H9 (cell line): ENCODE measurements at regions not wholly inside any gene's neighbourhood (a gene's known extent, or its start where the extent isn't known, plus 50 kb on each side); places are given as distances from the start of the nearest gene placed in this dataset.

Experiments
- DNase-seq: peaks from one replicate; pipeline ENCODE4 v3.0.0-alpha.2; 2017
- H2AFZ ChIP-seq: one replicate; pipeline ENCODE4 v1.6.1; 2013; ENCODE audit warnings: mild to moderate bottlenecking, low read length, control low read depth, moderate library complexity
- H2AK5ac ChIP-seq: 2 replicates; pipeline ENCODE4 v1.6.1; 2013; ENCODE audit warnings: low read length, control low read depth, mixed read lengths; ENCODE audit not compliant: insufficient read length
- H2BK120ac ChIP-seq: one replicate; pipeline ENCODE4 v1.6.1; 2013; ENCODE audit warnings: low read depth, mild to moderate bottlenecking, low read length, control low read depth, inconsistent platforms; ENCODE audit not compliant: poor library complexity, severe bottlenecking
- H2BK12ac ChIP-seq: 2 replicates; pipeline ENCODE4 v1.6.1; 2013; ENCODE audit warnings: low read length, control low read depth, mixed read lengths, low read depth; ENCODE audit not compliant: insufficient read length
- H2BK15ac ChIP-seq: 2 replicates; pipeline ENCODE4 v1.6.1; 2013; ENCODE audit warnings: low read depth, low read length, control low read depth
- H2BK20ac ChIP-seq: one replicate; pipeline ENCODE4 v1.6.1; 2013; ENCODE audit warnings: low read depth, mild to moderate bottlenecking, low read length, control low read depth, inconsistent platforms; ENCODE audit not compliant: poor library complexity, severe bottlenecking
- H2BK5ac ChIP-seq: 2 replicates; pipeline ENCODE4 v1.6.1; 2013; ENCODE audit warnings: low read length, control low read depth, mixed read lengths; ENCODE audit not compliant: insufficient read length
- H3K14ac ChIP-seq: 2 replicates; pipeline ENCODE4 v1.6.1; 2013; ENCODE audit warnings: low read length, control low read depth; ENCODE audit not compliant: insufficient read depth
- H3K18ac ChIP-seq: 2 replicates; pipeline ENCODE4 v1.6.1; 2013; ENCODE audit warnings: low read depth, mild to moderate bottlenecking, mixed read lengths, low read length, control low read depth; ENCODE audit not compliant: insufficient read length
- H3K23ac ChIP-seq: 2 replicates; pipeline ENCODE4 v1.6.1; 2013; ENCODE audit warnings: low read length, control low read depth, mixed read lengths, low read depth; ENCODE audit not compliant: insufficient read length
- H3K23me2 ChIP-seq: 2 replicates; pipeline ENCODE4 v1.6.1; 2013; ENCODE audit warnings: low read depth, mild to moderate bottlenecking, mixed read lengths, low read length, control low read depth; ENCODE audit not compliant: insufficient read length, poor library complexity, severe bottlenecking
- H3K27ac ChIP-seq: 2 replicates; pipeline ENCODE4 v1.5.1; 2013; ENCODE audit warnings: low read length, control low read depth, mixed read lengths, low read depth; ENCODE audit not compliant: insufficient read length
- H3K27me3 ChIP-seq: 2 replicates; pipeline ENCODE4 v1.6.1; 2013; ENCODE audit warnings: low read length, control low read depth, inconsistent platforms; ENCODE audit not compliant: insufficient read depth
- H3K4ac ChIP-seq: 2 replicates; pipeline ENCODE4 v1.6.1; 2013; ENCODE audit warnings: low read depth, mild to moderate bottlenecking, control low read depth, inconsistent platforms, low read length, moderate library complexity
- H3K4me1 ChIP-seq: 2 replicates; pipeline ENCODE4 v1.6.1; 2013; ENCODE audit warnings: low read length, control low read depth, inconsistent platforms; ENCODE audit not compliant: insufficient read depth
- H3K4me2 ChIP-seq: 2 replicates; pipeline ENCODE4 v1.6.1; 2013; ENCODE audit warnings: low read length, control low read depth, mixed read lengths; ENCODE audit not compliant: insufficient read length, insufficient read depth
- H3K56ac ChIP-seq: 2 replicates; pipeline ENCODE4 v1.6.1; 2013; ENCODE audit warnings: low read depth, mild to moderate bottlenecking, mixed read lengths, low read length, control low read depth; ENCODE audit not compliant: insufficient read length
- H3K79me1 ChIP-seq: 2 replicates; pipeline ENCODE4 v1.6.1; 2013; ENCODE audit warnings: low read depth, mild to moderate bottlenecking, moderate library complexity, low read length, control low read depth, inconsistent platforms; ENCODE audit not compliant: insufficient read depth, poor library complexity, severe bottlenecking
- H3K79me2 ChIP-seq: 2 replicates; pipeline ENCODE4 v1.6.1; 2013; ENCODE audit warnings: low read length, control low read depth, inconsistent platforms; ENCODE audit not compliant: insufficient read depth
- H3K9ac ChIP-seq: 2 replicates; pipeline ENCODE4 v1.6.1; 2013; ENCODE audit warnings: low read length, control low read depth, mixed read lengths; ENCODE audit not compliant: insufficient read length; ENCODE audit errors: extremely low read depth
- H3K9me3 ChIP-seq: one replicate; pipeline ENCODE4 v1.6.1; 2013; ENCODE audit warnings: low read depth, low read length, inconsistent platforms; ENCODE audit not compliant: control insufficient read depth
- H3T11ph ChIP-seq: one replicate; pipeline ENCODE4 v1.6.1; 2013; ENCODE audit warnings: mild to moderate bottlenecking, low read length, control low read depth, inconsistent platforms
- H4K20me1 ChIP-seq: one replicate; pipeline ENCODE4 v1.6.1; 2013; ENCODE audit not compliant: control insufficient read depth, insufficient read length, insufficient read depth
- H4K5ac ChIP-seq: 2 replicates; pipeline ENCODE4 v1.6.1; 2013; ENCODE audit warnings: low read depth, mild to moderate bottlenecking, mixed read lengths, low read length, control low read depth; ENCODE audit not compliant: insufficient read length
- H4K8ac ChIP-seq: replicated peaks from 2 replicates; pipeline ENCODE4 v1.6.1; 2013; ENCODE audit warnings: low read length, control low read depth, mixed read lengths, low read depth; ENCODE audit not compliant: insufficient read length
- H4K91ac ChIP-seq: 2 replicates; pipeline ENCODE4 v1.6.1; 2013; ENCODE audit warnings: low read depth, mild to moderate bottlenecking, moderate library complexity, mixed read lengths, low read length, control low read depth; ENCODE audit not compliant: insufficient read length
- H3K27ac Mint-ChIP-seq, 3 experiments: 2 replicates in 2 of 3; 3 replicates in 1 of 3; pipeline ENCODE4 v1.8.0; 2020 to 2021; ENCODE audit warnings: mixed read lengths in 3 of 3, mild to moderate bottlenecking in 1 of 3, moderate library complexity in 1 of 3
- H3K27me3 Mint-ChIP-seq: 2 replicates; pipeline ENCODE4 v1.8.0; 2021; ENCODE audit warnings: low read depth, mild to moderate bottlenecking, moderate library complexity, mixed read lengths
- H3K36me3 Mint-ChIP-seq, 3 experiments: 2 replicates in 2 of 3; 3 replicates in 1 of 3; pipeline ENCODE4 v1.8.0; 2020 to 2021; ENCODE audit warnings: low read depth in 3 of 3, mixed read lengths in 3 of 3; ENCODE audit not compliant: insufficient read depth in 1 of 3
- H3K4me1 Mint-ChIP-seq, 2 experiments: 2 replicates each; pipeline ENCODE4 v1.8.0; 2020; ENCODE audit warnings: mixed read lengths in 2 of 2
- H3K4me3 Mint-ChIP-seq, 2 experiments: 2 replicates in 1 of 2; 3 replicates in 1 of 2; pipeline ENCODE4 v1.8.0; 2020 to 2021; ENCODE audit warnings: mild to moderate bottlenecking in 2 of 2, mixed read lengths in 2 of 2, moderate library complexity in 1 of 2
- H3K9me3 Mint-ChIP-seq, 2 experiments: 2 replicates in 1 of 2; 3 replicates in 1 of 2; pipeline ENCODE4 v1.8.0; 2020; ENCODE audit warnings: mild to moderate bottlenecking in 2 of 2, mixed read lengths in 2 of 2, moderate library complexity in 1 of 2
- WGBS: extraction: QIAGEN DNeasy Blood & Tissue Kit; methylation state at CpG from one replicate; pipeline ENCODE4 v1.1.7; 2013; ENCODE audit warnings: missing lambda C conversion rate, low lambda C conversion rate, mixed read lengths; ENCODE audit not compliant: insufficient read length; ENCODE audit errors: extremely low coverage; 5-methylcytosine and 5-hydroxymethylcytosine counted together
- TF ChIP-seq, protein P1 (sequence below): fragments of 200-600 bp; sonication (generic); conservative IDR thresholded peaks from 3 replicates; pipeline ENCODE4 v1.8.0; 2021; ENCODE audit warnings: antibody characterized with exemption, mild to moderate bottlenecking

DNA sequence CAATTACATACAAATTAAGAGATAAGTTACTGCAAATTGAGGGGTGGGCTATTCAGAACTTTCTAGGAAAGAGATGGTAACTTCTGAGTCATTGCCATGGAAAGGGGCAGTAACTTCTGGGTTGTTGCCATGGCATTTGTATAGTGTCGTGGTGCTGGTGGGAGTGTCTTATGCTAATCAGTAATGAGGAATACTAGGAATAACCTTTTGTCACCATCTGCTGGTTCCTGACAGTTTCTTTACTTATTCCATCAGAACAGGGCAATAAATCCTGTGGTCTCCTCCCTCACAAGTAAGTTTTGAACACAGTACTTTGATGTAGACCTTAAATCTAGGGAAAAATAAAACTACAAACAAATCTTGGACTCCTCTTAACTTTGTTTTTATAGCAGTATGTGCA lies 435.4 kb downstream of the BCL11A start:
- no peak overlapping the region for H3K14ac ChIP-seq

More for the DNA sequence above, 435.4 kb downstream of the BCL11A start:
- no peak overlapping the region for H3K4ac ChIP-seq
- H3K18ac ChIP-seq, result no peak overlapping the region
- WGBS, result no CpG with 5 or more reads among the region's 1 CpG
- no peak overlapping the region for H3K9ac ChIP-seq
- Mint-ChIP-seq H3K36me3 (peaks cover 15 to 56% (median 22%) of the 10 kb centered on the region in 3 experiments), H3K4me1 (no peaks in the 10 kb centered on the region), H3K4me3 (no peak overlapping the region), H3K9me3 (peaks cover 52 to 56% of the 10 kb centered on the region in 2 experiments), H3K27ac (no peak overlapping the region), H3K27me3 (no peaks in the 10 kb centered on the region)
- TF ChIP-seq, protein P1, sequence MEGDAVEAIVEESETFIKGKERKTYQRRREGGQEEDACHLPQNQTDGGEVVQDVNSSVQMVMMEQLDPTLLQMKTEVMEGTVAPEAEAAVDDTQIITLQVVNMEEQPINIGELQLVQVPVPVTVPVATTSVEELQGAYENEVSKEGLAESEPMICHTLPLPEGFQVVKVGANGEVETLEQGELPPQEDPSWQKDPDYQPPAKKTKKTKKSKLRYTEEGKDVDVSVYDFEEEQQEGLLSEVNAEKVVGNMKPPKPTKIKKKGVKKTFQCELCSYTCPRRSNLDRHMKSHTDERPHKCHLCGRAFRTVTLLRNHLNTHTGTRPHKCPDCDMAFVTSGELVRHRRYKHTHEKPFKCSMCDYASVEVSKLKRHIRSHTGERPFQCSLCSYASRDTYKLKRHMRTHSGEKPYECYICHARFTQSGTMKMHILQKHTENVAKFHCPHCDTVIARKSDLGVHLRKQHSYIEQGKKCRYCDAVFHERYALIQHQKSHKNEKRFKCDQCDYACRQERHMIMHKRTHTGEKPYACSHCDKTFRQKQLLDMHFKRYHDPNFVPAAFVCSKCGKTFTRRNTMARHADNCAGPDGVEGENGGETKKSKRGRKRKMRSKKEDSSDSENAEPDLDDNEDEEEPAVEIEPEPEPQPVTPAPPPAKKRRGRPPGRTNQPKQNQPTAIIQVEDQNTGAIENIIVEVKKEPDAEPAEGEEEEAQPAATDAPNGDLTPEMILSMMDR, result no peak
- no peaks in the 10 kb centered on the region for H4K20me1 ChIP-seq
- no peak overlapping the region for H4K91ac ChIP-seq
- H2BK120ac ChIP-seq, result no peak overlapping the region
- H2BK12ac ChIP-seq, result no peak overlapping the region
- no peak overlapping the region for H4K5ac ChIP-seq
- H4K8ac ChIP-seq, result no peak overlapping the region
- no peak overlapping the region for H2AFZ ChIP-seq
- H3T11ph ChIP-seq, result no peak overlapping the region
- no peaks in the 10 kb centered on the region for H3K27me3 ChIP-seq
- no peak overlapping the region for H3K4me2 ChIP-seq
- no peak overlapping the region for H3K27ac ChIP-seq
- no peak overlapping the region for H2AK5ac ChIP-seq
- no peaks in the 10 kb centered on the region for H3K4me1 ChIP-seq
- H3K23ac ChIP-seq, result no peak overlapping the region
- no peak overlapping the region for H2BK20ac ChIP-seq
- no peaks in the 10 kb centered on the region for H3K9me3 ChIP-seq
- H3K23me2 ChIP-seq, result no peaks in the 10 kb centered on the region
- H2BK15ac ChIP-seq, result no peak overlapping the region
- no peak overlapping the region for H3K56ac ChIP-seq
- H2BK5ac ChIP-seq, result no peak overlapping the region
- H3K79me1 ChIP-seq, result no peaks in the 10 kb centered on the region
- no peaks in the 10 kb centered on the region for H3K79me2 ChIP-seq
- no peak for DNase-seq
